B cell (primary cell): ENCODE measurements at regions not wholly inside any gene's neighbourhood (a gene's known extent, or its start where the extent isn't known, plus 50 kb on each side); places are given as distances from the start of the nearest gene placed in this dataset.

Experiments
- ATAC-seq: fragments of 200-7000 bp; cut with Tn5 transposase; one replicate; pipeline ENCODE4 v1.10.0; 2021; ENCODE audit warnings: low read depth, mild to moderate bottlenecking, moderate number of reproducible peaks, moderate library complexity
- CTCF ChIA-PET: fragments of 350-600 bp; sonication (Branson Sonifier 250); formaldehyde crosslinking; loops from one replicate; lab custom pipeline; 2021; ENCODE audit warnings: antibody characterized with exemption, inconsistent platforms; lab: Charles Lee
- POLR2A ChIA-PET: fragments of 350-600 bp; sonication (Branson Sonifier 250); formaldehyde crosslinking; loops from one replicate; lab custom pipeline; 2021; ENCODE audit warnings: antibody characterized with exemption; lab: Charles Lee
- DNase-seq: peaks from one replicate; pipeline ENCODE4 v3.0.0; 2013
- H2AFZ ChIP-seq: 2 replicates; pipeline ENCODE4 v1.6.1; 2012; ENCODE audit warnings: mild to moderate bottlenecking, low read depth, low read length; ENCODE audit not compliant: insufficient read depth, poor library complexity, severe bottlenecking
- H3K27ac ChIP-seq, 2 donors: 1 replicate in 1 of 2; 2 replicates in 1 of 2; pipeline ENCODE4 v1.5.1; 2012 to 2013; ENCODE audit warnings: low read length in 2 of 2, mild to moderate bottlenecking in 2 of 2, moderate library complexity in 1 of 2
- H3K27me3 ChIP-seq, 4 experiments: fragments of 200-600 bp in 1 of 4; sonication (generic) in 1 of 4; replicated peaks in 1 of 4; 1 replicate in 2 of 4; 2 replicates in 2 of 4; pipeline versions ENCODE4 v1.6.1 to v1.7.0; 2013 to 2016; ENCODE audit warnings: low read length in 3 of 4, mild to moderate bottlenecking in 2 of 4, mixed read lengths in 1 of 4, moderate library complexity in 1 of 4; ENCODE audit not compliant: insufficient read depth in 4 of 4, control insufficient read depth in 3 of 4; ENCODE audit errors: control extremely low read depth in 1 of 4
- H3K36me3 ChIP-seq, 2 experiments: replicated peaks in 1 of 2; 1 replicate in 1 of 2; 2 replicates in 1 of 2; pipeline versions ENCODE4 v1.6.1 to v1.7.1; 2013; ENCODE audit warnings: low read length in 1 of 2; ENCODE audit not compliant: insufficient read depth in 2 of 2, control insufficient read depth in 1 of 2; ENCODE audit errors: control extremely low read depth in 1 of 2, extremely low read depth in 1 of 2
- H3K4me1 ChIP-seq, 2 donors: fragments of 200-600 bp in 1 of 2; sonication (generic) in 1 of 2; 1 replicate in 1 of 2; 2 replicates in 1 of 2; pipeline versions ENCODE4 v1.5.1 to v1.6.1; 2013 to 2017; ENCODE audit warnings: low read length in 2 of 2; ENCODE audit not compliant: control insufficient read depth in 2 of 2, insufficient read depth in 2 of 2
- H3K4me2 ChIP-seq: replicated peaks from 2 replicates; pipeline ENCODE3; 2012; ENCODE audit warnings: mild to moderate bottlenecking, low read depth, low read length; ENCODE audit not compliant: poor library complexity, severe bottlenecking
- H3K4me3 ChIP-seq, 5 experiments: fragments of 200-600 bp in 1 of 5; sonication (generic) in 1 of 5; 1 replicate in 3 of 5; 2 replicates in 2 of 5; pipeline versions ENCODE4 v1.5.1 to v1.7.0; 2011 to 2016; ENCODE audit warnings: low read length in 4 of 5, mild to moderate bottlenecking in 4 of 5, low read depth in 2 of 5, control low read depth in 1 of 5, moderate library complexity in 1 of 5; ENCODE audit not compliant: insufficient read depth in 1 of 5; ENCODE audit errors: control extremely low read depth in 1 of 5, extremely low read depth in 1 of 5
- H3K79me2 ChIP-seq: fragments of 200-600 bp; sonication (generic); one replicate; pipeline ENCODE4 v1.6.0; 2016; ENCODE audit warnings: low read length; ENCODE audit not compliant: control insufficient read depth, insufficient read depth
- H3K9ac ChIP-seq: fragments of 200-600 bp; sonication (generic); 2 replicates; pipeline ENCODE4 v1.6.1; 2017; ENCODE audit warnings: mild to moderate bottlenecking, low read length, moderate library complexity
- H3K9me3 ChIP-seq, 3 donors: one replicate each; pipeline versions ENCODE4 v1.6.1 to v1.7.1; 2013; ENCODE audit warnings: low read length in 2 of 3; ENCODE audit not compliant: control insufficient read depth in 2 of 3, insufficient read depth in 1 of 3; ENCODE audit errors: control extremely low read depth in 1 of 3
- H4K20me1 ChIP-seq: 2 replicates; pipeline ENCODE4 v1.6.0; 2012; ENCODE audit warnings: mild to moderate bottlenecking, low read length; ENCODE audit not compliant: insufficient read depth, control insufficient read depth, poor library complexity, severe bottlenecking
- H3K27ac Mint-ChIP-seq: one replicate; pipeline ENCODE4 v1.8.0; 2021; ENCODE audit warnings: mixed read lengths
- H3K27me3 Mint-ChIP-seq: one replicate; pipeline ENCODE4 v1.8.0; 2021; ENCODE audit warnings: mixed read lengths
- H3K4me1 Mint-ChIP-seq: one replicate; pipeline ENCODE4 v1.8.0; 2021; ENCODE audit warnings: mixed read lengths
- H3K4me3 Mint-ChIP-seq: one replicate; pipeline ENCODE4 v1.8.0; 2021; ENCODE audit warnings: mixed read lengths
- H3K9me3 Mint-ChIP-seq: one replicate; pipeline ENCODE4 v1.8.0; 2022; ENCODE audit warnings: mixed read lengths; ENCODE audit not compliant: insufficient read depth
- CTCF ChIP-seq: fragments of 200-600 bp; IDR thresholded peaks from one replicate; pipeline ENCODE4 v1.8.0; 2022; ENCODE audit warnings: antibody characterized with exemption, mild to moderate bottlenecking
- EZH2 ChIP-seq: IDR thresholded peaks from 2 replicates; pipeline ENCODE4 v1.6.1; 2012; ENCODE audit warnings: borderline replicate concordance, low read depth, mild to moderate bottlenecking, moderate library complexity, low read length; ENCODE audit not compliant: insufficient read depth, poor library complexity, severe bottlenecking
- WGBS: methylation state at CpG from one replicate; pipeline ENCODE4 v1.1.5; 2013; ENCODE audit warnings: missing lambda C conversion rate; ENCODE audit not compliant: insufficient coverage; 5-methylcytosine and 5-hydroxymethylcytosine counted together
- intact Hi-C: fragments of 100-400 bp; cut with micrococcal nuclease; formaldehyde crosslinking; loops from one replicate; pipeline ENCODE4 v1.10.0; 2022

GRCh38 chr6:104656235-104656634 is 203.5 kb downstream of the HACE1 start:
- CTCF ChIA-PET, result no interaction called here
- H3K4me1 ChIP-seq, result no peaks in the 10 kb centered on the region

GRCh38 chr6:104653781-104654180 is 205.9 kb downstream of the HACE1 start:
- no peak overlapping the region for H3K4me2 ChIP-seq
- Mint-ChIP-seq H3K27me3 (no peaks in the 10 kb centered on the region), H3K4me3 (no peak overlapping the region), H3K9me3 (no peaks in the 10 kb centered on the region), H3K27ac (no peak overlapping the region), H3K4me1 (no peaks in the 10 kb centered on the region)
- DNase-seq, result no peak
- H3K27ac ChIP-seq, result no peak overlapping the region
- no peaks in the 10 kb centered on the region for H3K36me3 ChIP-seq
- no peak overlapping the region for H2AFZ ChIP-seq
- intact Hi-C loops, result no loop called here
- ChIA-PET CTCF (no interaction called here), POLR2A (no interaction called here)
- WGBS, result 88% methylated on average over 1 of the region's 3 CpGs
- H4K20me1 ChIP-seq, result no peaks in the 10 kb centered on the region
- peaks cover 0 to 3% (median 0%) of the 10 kb centered on the region in 4 experiments for H3K27me3 ChIP-seq
- H3K4me1 ChIP-seq, result no peaks in the 10 kb centered on the region
- no peak overlapping the region for H3K4me3 ChIP-seq
- H3K9me3 ChIP-seq, result no peaks in the 10 kb centered on the region
- no peak for TF ChIP-seq CTCF
- no peak for TF ChIP-seq EZH2
- H3K9ac ChIP-seq, result no peak overlapping the region
- H3K79me2 ChIP-seq, result no peaks in the 10 kb centered on the region
- ATAC-seq, result no peak

More at GRCh38 chr6:104656235-104656634, 203.5 kb downstream of the HACE1 start:
- no peak overlapping the region for H3K9ac ChIP-seq
- H3K27me3 ChIP-seq, result peaks cover 0 to 3% (median 0%) of the 10 kb centered on the region in 4 experiments
- WGBS, result 82% methylated on average over 2 of the region's 2 CpGs
- DNase-seq (no peak), ATAC-seq (no peak)
- H3K4me2 ChIP-seq, result no peak overlapping the region
- intact Hi-C loops, result no loop called here
- POLR2A ChIA-PET, result no interaction called here
- H3K9me3 ChIP-seq, result no peaks in the 10 kb centered on the region
- TF ChIP-seq EZH2 (no peak), CTCF (no peak)
- Mint-ChIP-seq H3K4me1 (no peaks in the 10 kb centered on the region), H3K4me3 (no peak overlapping the region), H3K9me3 (no peaks in the 10 kb centered on the region), H3K27ac (no peak overlapping the region), H3K27me3 (no peaks in the 10 kb centered on the region)
- no peak overlapping the region for H3K4me3 ChIP-seq
- no peak overlapping the region for H2AFZ ChIP-seq
- H3K36me3 ChIP-seq, result no peaks in the 10 kb centered on the region
- H3K27ac ChIP-seq, result no peak overlapping the region
- H3K79me2 ChIP-seq, result no peaks in the 10 kb centered on the region
- H4K20me1 ChIP-seq, result no peaks in the 10 kb centered on the region
